Esophagus muscularis mucosa (tissue), 4 donors: ENCODE measurements at regions not wholly inside any gene's neighbourhood (a gene's known extent, or its start where the extent isn't known, plus 50 kb on each side); places are given as distances from the start of the nearest gene placed in this dataset.

Source experiments
- DNase-seq: peaks from one replicate; pipeline ENCODE4 v3.0.0-alpha.2; 2017; ENCODE audit errors: extremely low spot score
- H3K27ac ChIP-seq, 4 donors: fragments of 200-600 bp; sonication (generic); replicated peaks in 1 of 4; 1 replicate in 3 of 4; 2 replicates in 1 of 4; pipeline ENCODE4 v1.5.1; 2016 to 2019; ENCODE audit warnings: mild to moderate bottlenecking in 1 of 4
- H3K27me3 ChIP-seq, 4 donors: fragments of 200-600 bp; sonication (generic); one replicate each; pipeline versions ENCODE4 v1.5.1 to v1.6.0; 2016 to 2019
- H3K36me3 ChIP-seq, 4 donors: fragments of 200-600 bp; sonication (generic); one replicate each; pipeline ENCODE4 v1.5.1; 2016 to 2019
- H3K4me1 ChIP-seq, 4 donors: fragments of 200-600 bp; sonication (generic); one replicate each; pipeline ENCODE4 v1.5.1; 2016 to 2019
- H3K4me3 ChIP-seq, 4 donors: fragments of 200-600 bp; sonication (generic); 1 replicate in 2 of 4; 2 replicates in 2 of 4; pipeline ENCODE4 v1.5.1; 2016 to 2019; ENCODE audit warnings: mild to moderate bottlenecking in 4 of 4, moderate library complexity in 1 of 4
- H3K9me3 ChIP-seq, 4 donors: fragments of 200-600 bp; sonication (generic); 1 replicate in 3 of 4; 2 replicates in 1 of 4; pipeline ENCODE4 v1.5.1; 2016 to 2019
- EP300 ChIP-seq: sonication (generic); formaldehyde crosslinking; IDR thresholded peaks from one replicate; pipeline ENCODE4 v1.6.1; 2017; ENCODE audit warnings: antibody characterized with exemption
- POLR2A ChIP-seq: fragments of 450-650 bp; IDR thresholded peaks from one replicate; pipeline ENCODE4 v1.6.1; 2017; ENCODE audit warnings: antibody characterized with exemption, moderate library complexity, mild to moderate bottlenecking, low read depth
- POLR2AphosphoS5 ChIP-seq, 2 donors: sonication (generic); formaldehyde crosslinking; IDR thresholded peaks; one replicate each; pipeline ENCODE4 v1.6.1; 2017; ENCODE audit warnings: antibody characterized with exemption in 2 of 2
- WGBS: methylation state at CpG from one replicate; pipeline ENCODE4 v1.1.5; 2018; 5-methylcytosine and 5-hydroxymethylcytosine counted together
- intact Hi-C: fragments of 100-400 bp; cut with DNase I; formaldehyde crosslinking; loops from one replicate; pipeline ENCODE4 v1.15.1; 2023
- TF ChIP-seq, protein P1 (sequence below), 3 experiments: fragments of 200-600 bp in 2 of 3; fragments of 450-650 bp in 1 of 3; sonication (generic) in 2 of 3; IDR thresholded peaks; one replicate each; pipeline ENCODE4 v1.5.1; 2017 to 2019; ENCODE audit warnings: antibody characterized with exemption in 3 of 3, mild to moderate bottlenecking in 2 of 3, moderate library complexity in 1 of 3

DNA sequence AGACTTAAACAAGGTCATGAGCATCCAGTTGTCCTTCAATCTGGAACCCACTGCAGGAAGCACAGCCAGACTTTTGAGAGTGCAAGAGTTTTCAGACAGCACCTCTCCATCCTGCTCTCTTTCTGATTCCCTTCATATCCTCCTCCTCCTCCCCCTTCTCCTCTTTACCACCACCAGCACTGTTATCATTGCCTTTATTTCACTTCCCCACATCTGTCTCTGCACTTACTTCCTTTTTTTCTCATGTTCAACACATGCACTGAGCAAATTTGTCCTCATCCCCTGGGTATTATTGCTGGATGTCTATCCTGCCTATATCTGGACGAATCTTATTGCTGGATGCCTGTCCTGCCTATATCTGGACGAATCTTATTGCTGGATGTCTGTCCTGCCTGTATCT lies 554.8 kb downstream of the DHX35 start:
- TF ChIP-seq POLR2A = no peak
- no peak for TF ChIP-seq POLR2AphosphoS5 (IDR thresholded peaks at IDR 0.05)
- no peak for TF ChIP-seq EP300
- TF ChIP-seq, protein P1, sequence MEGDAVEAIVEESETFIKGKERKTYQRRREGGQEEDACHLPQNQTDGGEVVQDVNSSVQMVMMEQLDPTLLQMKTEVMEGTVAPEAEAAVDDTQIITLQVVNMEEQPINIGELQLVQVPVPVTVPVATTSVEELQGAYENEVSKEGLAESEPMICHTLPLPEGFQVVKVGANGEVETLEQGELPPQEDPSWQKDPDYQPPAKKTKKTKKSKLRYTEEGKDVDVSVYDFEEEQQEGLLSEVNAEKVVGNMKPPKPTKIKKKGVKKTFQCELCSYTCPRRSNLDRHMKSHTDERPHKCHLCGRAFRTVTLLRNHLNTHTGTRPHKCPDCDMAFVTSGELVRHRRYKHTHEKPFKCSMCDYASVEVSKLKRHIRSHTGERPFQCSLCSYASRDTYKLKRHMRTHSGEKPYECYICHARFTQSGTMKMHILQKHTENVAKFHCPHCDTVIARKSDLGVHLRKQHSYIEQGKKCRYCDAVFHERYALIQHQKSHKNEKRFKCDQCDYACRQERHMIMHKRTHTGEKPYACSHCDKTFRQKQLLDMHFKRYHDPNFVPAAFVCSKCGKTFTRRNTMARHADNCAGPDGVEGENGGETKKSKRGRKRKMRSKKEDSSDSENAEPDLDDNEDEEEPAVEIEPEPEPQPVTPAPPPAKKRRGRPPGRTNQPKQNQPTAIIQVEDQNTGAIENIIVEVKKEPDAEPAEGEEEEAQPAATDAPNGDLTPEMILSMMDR (IDR thresholded peaks at IDR 0.05) = no peak
- H3K27me3 ChIP-seq = no peaks in the 10 kb centered on the region
- H3K36me3 ChIP-seq = no peaks in the 10 kb centered on the region
- intact Hi-C loops = no loop called here
- peak; percentile 47 for DNase-seq
- no peak overlapping the region for H3K27ac ChIP-seq
- H3K4me3 ChIP-seq = no peak overlapping the region
- 78% methylated on average over 2 of the region's 2 CpGs for whole genome bisulfite sequencing
- H3K4me1 ChIP-seq = no peaks in the 10 kb centered on the region
- no peaks in the 10 kb centered on the region for H3K9me3 ChIP-seq

DNA sequence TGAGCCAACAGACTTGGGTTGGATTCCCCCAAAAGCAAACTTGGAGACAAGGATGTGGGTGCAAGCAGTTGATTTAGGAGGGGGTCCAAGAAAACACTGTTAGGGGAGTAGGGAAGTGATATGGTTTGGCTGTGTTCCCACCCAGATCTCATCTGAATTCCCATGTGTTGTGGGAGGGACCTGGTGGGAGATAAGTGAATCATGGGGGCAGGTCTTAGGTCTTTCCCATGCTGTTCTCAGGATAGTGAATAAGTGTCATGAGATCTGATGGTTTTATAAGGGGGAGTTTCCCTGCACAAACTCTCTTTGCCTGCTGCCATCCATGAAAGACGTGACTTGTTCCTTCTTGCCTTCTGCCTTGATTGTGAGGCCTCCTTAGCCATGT lies 542.6 kb downstream of the DHX35 start:
- intact Hi-C loops = no loop called here
- H3K4me3 ChIP-seq = no peak overlapping the region
- 93% methylated on average over 1 of the region's 1 CpG for WGBS

DNA sequence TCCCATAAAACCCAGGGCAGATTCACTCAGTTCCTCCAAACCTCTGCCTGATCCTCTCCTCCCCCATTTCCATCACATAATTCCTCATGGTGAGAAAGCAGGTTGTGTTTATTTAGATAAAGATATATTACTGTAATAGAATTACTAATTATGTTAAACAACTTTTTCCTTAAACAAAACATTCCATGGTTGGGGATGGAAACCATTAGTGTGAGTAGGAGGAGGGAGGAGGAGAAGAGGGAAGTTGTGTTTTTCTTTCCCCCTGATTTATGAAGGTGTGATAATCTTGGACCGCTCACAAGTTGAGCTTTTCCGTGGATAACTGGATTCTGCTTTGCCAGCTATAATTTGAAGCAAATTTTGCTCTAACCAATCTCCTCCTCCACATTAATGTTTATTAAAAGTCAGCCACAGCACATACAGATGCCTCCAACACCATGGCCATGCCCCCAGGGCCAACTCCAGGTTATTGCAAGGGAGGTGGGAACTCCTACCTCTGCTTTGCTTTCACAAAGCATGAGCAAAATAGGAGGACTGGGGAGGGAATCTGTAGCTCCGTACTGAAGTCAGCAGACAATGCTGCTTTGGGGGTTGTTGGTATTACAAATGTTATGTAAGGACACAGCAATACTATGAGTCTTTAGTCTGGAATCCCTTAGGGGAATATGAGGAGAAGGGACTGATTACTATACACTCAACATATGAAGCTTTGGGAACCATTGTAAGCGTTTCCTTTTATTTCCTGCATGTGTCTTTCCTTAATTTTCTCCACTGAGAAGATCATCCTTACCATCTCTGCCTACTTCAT lies 542.0 kb downstream of the DHX35 start:
- H3K9me3 ChIP-seq = no peaks in the 10 kb centered on the region
- H3K36me3 ChIP-seq = no peaks in the 10 kb centered on the region
- H3K27me3 ChIP-seq = no peaks in the 10 kb centered on the region
- WGBS = 41% methylated on average over 4 of the region's 4 CpGs
- no peak for TF ChIP-seq EP300
- intact Hi-C loops = no loop called here
- H3K4me3 ChIP-seq = no peak overlapping the region
- no peak overlapping the region for H3K27ac ChIP-seq
- DNase-seq = peak; percentile 55
- peaks cover 0 to 8% (median 3%) of the 10 kb centered on the region in 4 donors for H3K4me1 ChIP-seq

More for the DNA sequence above, 542.6 kb downstream of the DHX35 start:
- peak; percentile 21 for DNase-seq
- TF ChIP-seq POLR2AphosphoS5 (IDR thresholded peaks at IDR 0.05) (no peak), EP300 (no peak), POLR2A (no peak)
- TF ChIP-seq, protein P1 (IDR thresholded peaks at IDR 0.05) = no peak
- Histone ChIP-seq H3K27ac (no peak overlapping the region), H3K9me3 (no peaks in the 10 kb centered on the region), H3K36me3 (no peaks in the 10 kb centered on the region), H3K27me3 (no peaks in the 10 kb centered on the region), H3K4me1 (peaks cover 0 to 8% (median 3%) of the 10 kb centered on the region in 4 donors)

DNA sequence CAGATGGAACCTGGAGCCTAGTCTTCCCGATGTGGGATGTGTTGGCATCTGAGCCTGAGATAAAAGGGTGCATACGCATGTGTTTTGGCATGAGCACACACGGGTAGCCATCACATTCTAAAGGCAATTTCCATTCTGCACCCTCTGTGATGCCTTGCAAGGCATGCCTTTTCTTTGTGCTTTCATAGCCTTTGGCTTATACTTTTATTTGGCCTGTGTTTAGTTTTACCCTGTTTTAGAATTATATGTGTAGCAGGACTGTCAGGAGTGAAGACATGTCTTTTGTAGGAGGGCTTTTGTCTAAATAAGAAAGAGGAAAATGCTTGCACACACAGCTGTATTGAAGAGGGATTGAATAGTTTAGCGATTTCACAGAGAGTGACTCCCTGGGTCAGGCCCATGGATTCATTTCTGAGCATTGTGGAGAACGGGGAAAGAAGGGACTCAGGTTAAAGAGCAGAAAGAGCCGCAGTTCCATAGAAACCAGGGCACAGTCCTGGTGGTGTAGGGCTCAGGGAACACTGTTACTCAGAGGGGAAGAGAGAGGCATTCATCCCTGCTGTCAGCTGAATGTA lies 530.2 kb downstream of the DHX35 start:
- WGBS = 86% methylated on average over 6 of the region's 6 CpGs
- no peak for TF ChIP-seq POLR2AphosphoS5 (IDR thresholded peaks at IDR 0.05)
- no peak for TF ChIP-seq POLR2A
- TF ChIP-seq EP300 = no peak
- TF ChIP-seq, protein P1 (IDR thresholded peaks at IDR 0.05) = no peak
- no peak overlapping the region for H3K27ac ChIP-seq
- no peaks in the 10 kb centered on the region for H3K9me3 ChIP-seq
- H3K36me3 ChIP-seq = no peaks in the 10 kb centered on the region
- peak; percentile 55 for DNase-seq
- H3K4me3 ChIP-seq = no peak overlapping the region
- no peaks in the 10 kb centered on the region for H3K4me1 ChIP-seq
- intact Hi-C loops = no loop called here
- H3K27me3 ChIP-seq = no peaks in the 10 kb centered on the region

DNA sequence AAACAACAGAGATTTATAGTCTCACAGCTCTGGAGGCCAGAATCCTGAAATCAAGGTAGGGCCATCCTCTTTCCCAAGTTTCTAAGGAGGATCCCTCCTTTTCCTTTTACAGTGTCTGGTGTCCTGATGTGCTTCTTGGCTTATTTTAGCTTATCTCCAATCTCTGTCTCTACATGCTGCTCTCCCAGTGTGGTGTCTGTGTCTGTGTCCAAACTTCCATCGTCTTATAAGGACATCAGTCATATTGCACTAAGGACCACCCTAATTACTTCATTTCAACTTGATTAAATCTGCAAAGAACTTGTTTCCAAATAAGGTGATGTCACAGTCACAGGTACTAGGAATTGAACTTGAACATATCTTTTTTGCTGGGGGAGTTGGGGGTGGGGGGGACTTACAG lies 529.6 kb downstream of the DHX35 start:
- H3K36me3 ChIP-seq = no peaks in the 10 kb centered on the region
- H3K27ac ChIP-seq = no peak overlapping the region
- H3K9me3 ChIP-seq = no peaks in the 10 kb centered on the region
- H3K4me1 ChIP-seq = no peaks in the 10 kb centered on the region
- peak; percentile 42 for DNase-seq
- intact Hi-C loops = no loop called here
- 60% methylated on average over 1 of the region's 1 CpG for WGBS
- no peak overlapping the region for H3K4me3 ChIP-seq
- TF ChIP-seq POLR2AphosphoS5 (IDR thresholded peaks at IDR 0.05) = no peak
- TF ChIP-seq, protein P1 (IDR thresholded peaks at IDR 0.05) = no peak
- no peak for TF ChIP-seq POLR2A
- TF ChIP-seq EP300 = no peak
- H3K27me3 ChIP-seq = no peaks in the 10 kb centered on the region
